Neural crest cell (in vitro differentiated cells): ENCODE measurements at regions not wholly inside any gene's neighbourhood (a gene's known extent, or its start where the extent isn't known, plus 50 kb on each side); places are given as distances from the start of the nearest gene placed in this dataset.

Experiments
- DNase-seq: peaks from one replicate; pipeline ENCODE4 v3.0.0; 2021; ENCODE audit warnings: low read depth, mixed read lengths, low spot score
- H3K27ac Mint-ChIP-seq: one replicate; pipeline ENCODE4 v1.8.0; 2021; ENCODE audit warnings: mild to moderate bottlenecking, mixed read lengths; ENCODE audit not compliant: unreplicated experiment
- H3K27me3 Mint-ChIP-seq: 2 replicates; pipeline ENCODE4 v1.8.0; 2021; ENCODE audit warnings: low read depth, mild to moderate bottlenecking, mixed read lengths
- H3K36me3 Mint-ChIP-seq: 2 replicates; pipeline ENCODE4 v1.8.0; 2021; ENCODE audit warnings: low read depth, mild to moderate bottlenecking, mixed read lengths
- H3K4me1 Mint-ChIP-seq: 2 replicates; pipeline ENCODE4 v1.8.0; 2021; ENCODE audit warnings: mixed read lengths
- H3K4me3 Mint-ChIP-seq: one replicate; pipeline ENCODE4 v1.8.0; 2021; ENCODE audit warnings: mild to moderate bottlenecking, mixed read lengths
- H3K9me3 Mint-ChIP-seq: 2 replicates; pipeline ENCODE4 v1.8.0; 2021; ENCODE audit warnings: mixed read lengths
- CTCF ChIP-seq: fragments of 200-600 bp; sonication (generic); conservative IDR thresholded peaks from 2 replicates; pipeline ENCODE4 v1.5.0; 2021; ENCODE audit warnings: antibody characterized with exemption, mild to moderate bottlenecking

- Mint-ChIP-seq H3K4me3 (no peak overlapping the region), H3K27ac (no peak overlapping the region), H3K9me3 (peaks cover 9% of the 10 kb centered on the region), H3K27me3 (no peaks in the 10 kb centered on the region), H3K36me3 (peaks cover 3% of the 10 kb centered on the region), H3K4me1 (no peaks in the 10 kb centered on the region)
- no peak for DNase-seq
- TF ChIP-seq CTCF: no peak
These were observed 364.4 kb upstream of the CDH9 start for GRCh38 chr5:27402828-27403227.

GRCh38 chr5:27396998-27397397 lies 358.6 kb upstream of the CDH9 start:
- no peak for DNase-seq
- H3K9me3 Mint-ChIP-seq: peaks cover 7% of the 10 kb centered on the region
- H3K27me3 Mint-ChIP-seq: no peaks in the 10 kb centered on the region
- no peak overlapping the region for H3K27ac Mint-ChIP-seq
- no peak for TF ChIP-seq CTCF
- H3K36me3 Mint-ChIP-seq: peaks cover 3% of the 10 kb centered on the region
- H3K4me3 Mint-ChIP-seq: no peak overlapping the region
- H3K4me1 Mint-ChIP-seq: no peaks in the 10 kb centered on the region

GRCh38 chr5:27392716-27393115 lies 354.3 kb upstream of the CDH9 start:
- H3K4me3 Mint-ChIP-seq: no peak overlapping the region
- no peaks in the 10 kb centered on the region for H3K36me3 Mint-ChIP-seq
- DNase-seq: no peak
- H3K4me1 Mint-ChIP-seq: no peaks in the 10 kb centered on the region
- TF ChIP-seq CTCF: no peak
- no peaks in the 10 kb centered on the region for H3K9me3 Mint-ChIP-seq
- no peaks in the 10 kb centered on the region for H3K27me3 Mint-ChIP-seq
- no peak overlapping the region for H3K27ac Mint-ChIP-seq

- no peaks in the 10 kb centered on the region for H3K36me3 Mint-ChIP-seq
- no peaks in the 10 kb centered on the region for H3K27me3 Mint-ChIP-seq
- no peaks in the 10 kb centered on the region for H3K4me1 Mint-ChIP-seq
- no peak for TF ChIP-seq CTCF
- no peak overlapping the region for H3K27ac Mint-ChIP-seq
- H3K9me3 Mint-ChIP-seq: no peaks in the 10 kb centered on the region
- DNase-seq: no peak
- H3K4me3 Mint-ChIP-seq: no peak overlapping the region
These were observed 351.3 kb upstream of the CDH9 start for GRCh38 chr5:27389696-27390095.

- H3K4me1 Mint-ChIP-seq: no peaks in the 10 kb centered on the region
- H3K4me3 Mint-ChIP-seq: no peak overlapping the region
- H3K9me3 Mint-ChIP-seq: no peaks in the 10 kb centered on the region
- no peak overlapping the region for H3K27ac Mint-ChIP-seq
- no peak for DNase-seq
- TF ChIP-seq CTCF: no peak
- H3K36me3 Mint-ChIP-seq: no peaks in the 10 kb centered on the region
- H3K27me3 Mint-ChIP-seq: no peaks in the 10 kb centered on the region
These were observed 350.4 kb upstream of the CDH9 start for GRCh38 chr5:27388755-27389154.

- Mint-ChIP-seq H3K27ac (no peak overlapping the region), H3K9me3 (no peaks in the 10 kb centered on the region)
These were observed 349.2 kb upstream of the CDH9 start for GRCh38 chr5:27387535-27388073.

More at GRCh38 chr5:27387535-27388073, 349.2 kb upstream of the CDH9 start:
- Mint-ChIP-seq H3K4me1 (no peaks in the 10 kb centered on the region), H3K36me3 (no peaks in the 10 kb centered on the region), H3K27me3 (no peaks in the 10 kb centered on the region), H3K4me3 (no peak overlapping the region)
- TF ChIP-seq CTCF: no peak
- no peak for DNase-seq
